GM19238 (cell line): ENCODE measurements at regions not wholly inside any gene's neighbourhood (a gene's known extent, or its start where the extent isn't known, plus 50 kb on each side); places are given as distances from the start of the nearest gene placed in this dataset.

Source experiments
- DNase-seq: peaks from one replicate; pipeline ENCODE4 v3.0.0; 2011; ENCODE audit warnings: low spot score; ENCODE audit not compliant: insufficient read length

DNA sequence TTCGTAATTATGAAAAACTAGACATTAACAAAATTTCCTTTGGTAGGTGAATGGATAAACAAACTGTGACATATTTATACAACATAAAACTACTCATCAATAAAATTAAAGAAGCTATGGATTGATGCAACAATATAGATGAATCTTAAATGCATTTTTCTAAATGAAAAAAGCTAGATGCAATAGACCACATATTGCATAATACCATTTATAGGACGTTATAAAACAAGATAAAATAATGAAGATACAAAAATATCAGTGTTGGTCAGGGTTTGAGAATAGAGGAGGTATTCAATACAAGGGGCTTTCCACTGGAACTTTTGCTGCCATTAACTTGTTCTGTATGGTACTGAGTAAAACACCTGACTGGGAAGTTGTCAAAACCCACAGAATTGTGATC lies 314.4 kb downstream of the GRB14 start:
- no peak for DNase-seq

DNA sequence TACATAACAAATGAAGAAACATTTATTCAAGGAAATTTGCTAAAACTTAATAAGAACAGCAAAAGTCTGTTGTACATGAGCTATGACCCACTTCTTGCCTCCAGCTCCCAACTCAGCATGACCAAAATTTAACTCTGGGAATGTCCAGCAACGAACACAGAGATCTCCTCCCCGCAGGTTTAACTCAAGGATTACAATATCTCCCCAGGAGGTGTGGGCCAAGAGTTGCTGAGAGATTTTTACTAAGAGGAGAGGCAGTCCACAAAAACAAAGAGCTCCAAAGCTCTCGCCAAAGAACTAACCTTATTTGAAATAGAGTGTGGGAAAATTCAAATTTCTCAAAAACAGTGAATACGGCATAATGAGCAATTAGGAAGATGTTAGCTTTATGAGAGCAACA lies 318.5 kb downstream of the GRB14 start:
- DNase-seq, result no peak

DNA sequence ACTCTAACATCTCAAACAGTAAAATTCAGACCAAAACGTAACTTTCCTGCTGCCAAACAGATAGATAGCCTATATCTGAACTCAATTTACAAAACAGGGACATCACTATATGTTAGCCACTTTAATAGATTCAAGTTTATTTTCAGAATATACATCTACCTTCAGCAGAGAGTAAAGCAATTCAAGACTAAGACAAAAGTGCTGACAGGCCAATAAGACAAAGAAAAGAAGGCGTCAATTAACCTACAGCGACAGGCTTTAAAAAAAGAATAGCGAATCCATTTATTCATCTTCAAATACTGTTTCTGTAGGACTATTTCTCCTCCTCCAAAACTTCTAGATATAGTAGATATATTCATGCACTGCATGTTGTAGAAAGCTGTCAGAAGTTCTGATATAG lies 333.0 kb downstream of the GRB14 start:
- DNase-seq, result no peak

DNA sequence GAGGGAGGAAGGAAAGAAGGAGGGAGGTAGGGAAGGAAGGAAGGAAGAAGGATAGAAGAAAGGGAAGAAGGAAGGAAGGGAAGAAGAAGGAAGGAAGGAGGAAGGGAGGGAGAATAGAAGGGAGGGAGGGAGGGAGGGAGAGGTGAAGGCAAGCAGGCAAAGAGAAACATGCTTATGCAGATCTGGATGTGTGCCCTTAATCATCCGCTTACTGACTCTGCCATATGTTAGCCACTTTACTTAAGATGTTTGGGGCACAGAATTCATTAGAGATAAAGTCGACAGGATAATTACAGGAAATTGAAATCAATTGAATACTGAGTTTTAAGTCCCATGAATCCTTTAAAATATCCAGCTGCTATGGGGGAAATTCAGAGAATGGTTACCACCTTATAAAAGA lies 334.2 kb downstream of the GRB14 start:
- no peak for DNase-seq

DNA sequence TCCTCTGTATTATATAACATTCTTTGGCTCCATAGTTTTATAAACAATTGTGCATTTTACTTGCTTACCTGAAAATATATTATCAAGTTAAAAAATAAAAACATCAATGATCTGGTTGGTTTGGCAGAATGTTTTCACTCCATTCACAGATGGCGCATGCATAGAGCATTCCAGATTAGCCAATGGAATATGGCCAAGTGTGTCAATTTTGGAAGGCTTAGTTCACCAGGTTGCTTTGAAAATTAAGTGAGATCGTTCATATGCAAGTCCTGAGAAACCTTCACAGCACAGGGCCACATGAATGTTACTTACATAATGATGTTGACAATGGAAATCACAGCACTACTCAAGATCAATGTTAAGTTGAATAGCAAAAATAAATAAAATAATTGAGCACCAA lies 335.7 kb downstream of the GRB14 start:
- no peak for DNase-seq

DNA sequence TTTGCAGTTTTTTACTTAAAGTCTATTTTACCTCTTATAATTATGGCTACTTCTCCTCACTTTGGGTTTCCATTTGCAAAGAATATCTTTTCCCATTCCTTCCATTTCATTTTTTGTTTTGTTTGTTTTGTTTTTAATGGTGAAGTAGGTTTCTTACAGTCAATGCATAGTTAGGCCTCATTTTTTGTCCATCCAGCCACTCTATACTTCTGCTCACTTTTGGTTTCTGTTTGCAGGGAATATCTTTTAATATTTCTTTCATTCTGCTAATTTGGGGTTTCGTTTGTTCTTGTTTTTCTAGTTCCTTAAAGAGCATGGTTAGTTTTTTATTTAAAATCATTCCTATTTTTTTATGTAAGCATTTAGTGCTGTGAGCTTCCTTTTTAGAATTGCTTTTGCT lies 339.4 kb downstream of the GRB14 start:
- DNase-seq, result no peak

DNA sequence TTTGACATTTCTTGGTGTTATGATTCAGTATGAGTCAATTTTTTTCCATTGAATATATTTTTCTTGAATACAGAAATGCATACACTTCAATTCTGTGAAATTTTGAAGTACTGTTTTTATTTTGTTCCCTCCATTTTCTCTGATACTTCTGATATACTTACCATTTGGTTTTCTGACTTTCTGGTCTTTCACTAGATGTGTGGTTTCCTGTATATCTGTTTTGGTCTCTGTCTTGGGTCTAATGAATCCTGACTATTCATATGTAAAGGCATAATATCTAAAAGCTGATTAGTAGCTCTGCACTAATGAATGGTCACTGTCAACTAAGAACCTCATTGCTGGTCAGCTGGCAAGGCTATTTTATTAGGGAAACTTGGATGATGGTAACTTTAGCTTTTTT lies 345.6 kb downstream of the GRB14 start:
- DNase-seq, result no peak

DNA sequence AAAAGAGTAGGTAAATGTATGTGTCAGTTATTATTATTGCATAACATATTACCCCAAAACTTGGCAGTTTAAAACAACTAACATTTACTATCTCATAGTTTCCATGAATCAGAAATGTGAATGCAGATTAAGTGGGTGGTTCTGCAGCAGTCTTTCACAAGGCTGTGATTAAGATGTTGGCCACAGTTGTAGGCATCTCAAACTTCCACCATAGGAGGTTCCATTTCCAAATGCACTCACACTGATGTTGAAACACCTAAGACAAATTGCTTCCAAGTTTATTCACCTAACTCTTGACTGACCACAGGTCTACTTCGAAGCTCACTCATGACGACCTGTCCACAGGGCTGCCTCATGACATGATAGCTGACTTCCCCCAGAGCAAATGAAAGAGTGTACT lies 360.8 kb downstream of the GRB14 start:
- no peak for DNase-seq

DNA sequence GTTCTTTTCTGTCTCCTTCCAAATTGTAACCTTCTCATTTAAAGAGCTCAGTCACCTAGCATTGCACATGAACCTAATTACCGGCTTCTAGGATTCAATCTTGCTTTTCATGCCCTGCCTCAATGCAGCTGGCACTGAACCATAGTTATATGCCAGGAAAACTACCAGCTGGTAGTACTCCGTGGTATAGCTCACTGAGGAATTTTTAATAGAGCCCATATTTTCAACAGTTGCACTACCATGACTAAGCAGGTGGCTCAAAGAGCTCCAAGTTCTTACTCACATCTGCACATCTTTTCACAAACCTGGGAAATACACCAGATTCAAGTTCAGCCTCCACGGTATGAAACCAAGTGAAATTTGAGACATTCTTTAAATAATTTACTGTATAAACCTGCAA lies 363.5 kb downstream of the GRB14 start:
- DNase-seq, result no peak

DNA sequence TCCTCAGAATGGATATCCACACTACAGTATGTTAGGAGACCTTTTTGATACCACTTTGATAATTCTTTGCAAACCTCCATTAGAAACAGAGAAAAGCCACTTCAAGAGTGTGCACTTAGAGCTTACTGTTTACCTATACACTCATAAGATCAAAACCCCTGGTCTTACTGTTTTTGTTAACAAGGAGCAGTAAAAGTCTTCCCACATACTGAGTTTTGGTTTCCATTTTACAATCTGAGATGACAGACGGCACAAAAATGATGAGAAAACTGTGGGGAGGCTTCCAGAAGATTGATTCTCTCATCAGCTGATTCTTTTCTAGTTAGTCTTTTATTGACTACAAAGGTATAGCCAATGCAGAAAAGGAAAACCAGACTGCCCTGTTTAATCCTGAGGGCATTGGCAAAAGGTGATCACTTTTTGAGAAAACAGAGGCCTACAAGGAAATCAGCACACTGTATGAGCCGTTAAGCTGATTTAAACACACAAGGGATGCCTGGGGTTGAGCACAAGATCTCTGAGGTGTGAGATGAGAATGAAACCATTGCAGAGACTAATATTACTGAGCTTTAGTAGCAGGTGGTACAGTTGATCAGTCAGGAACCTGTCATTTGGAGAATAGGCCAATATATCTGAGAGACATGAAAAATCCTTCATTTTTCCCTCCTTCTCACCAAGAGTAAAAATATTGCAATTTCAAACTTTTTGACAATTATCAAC lies 368.6 kb downstream of the GRB14 start:
- DNase-seq, result no peak

DNA sequence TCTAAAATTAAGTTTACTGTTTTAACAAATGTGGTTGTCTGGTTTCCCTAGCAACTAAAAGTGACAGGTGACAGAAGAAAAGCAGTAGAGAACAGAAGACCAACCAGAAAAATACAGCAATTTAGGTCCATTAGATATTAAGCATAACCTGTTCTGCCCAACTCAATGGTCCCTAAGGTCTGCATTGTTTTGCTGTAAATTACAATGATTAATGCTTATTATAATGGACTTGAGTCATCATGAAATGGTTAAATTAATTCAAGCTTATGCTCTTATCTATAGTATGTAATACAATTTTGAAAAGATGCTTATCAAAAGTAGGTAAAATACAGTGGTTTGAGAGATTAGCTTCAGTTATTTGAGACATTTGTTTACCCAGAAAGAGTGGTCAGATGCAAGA lies 378.0 kb downstream of the GRB14 start:
- DNase-seq, result no peak

DNA sequence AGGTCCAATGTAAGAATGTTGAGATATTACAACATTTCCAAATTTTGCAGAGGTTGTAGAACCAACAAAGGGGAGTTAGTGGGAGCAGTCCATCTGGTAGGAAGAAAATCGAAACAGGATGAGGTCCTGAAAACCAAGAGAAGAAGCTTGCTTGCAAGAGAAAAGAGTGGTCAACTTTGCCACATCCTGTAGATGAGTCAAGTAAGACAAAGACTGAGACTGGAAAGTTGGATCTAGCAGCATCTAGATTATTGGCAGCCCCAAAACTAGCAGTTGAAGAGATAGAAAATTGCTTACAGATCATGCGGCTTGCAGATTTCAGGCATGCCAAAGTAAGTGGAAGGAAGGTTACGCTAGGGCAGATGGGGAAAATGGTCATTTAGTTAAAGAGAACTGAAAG lies 378.9 kb downstream of the GRB14 start:
- no peak for DNase-seq

DNA sequence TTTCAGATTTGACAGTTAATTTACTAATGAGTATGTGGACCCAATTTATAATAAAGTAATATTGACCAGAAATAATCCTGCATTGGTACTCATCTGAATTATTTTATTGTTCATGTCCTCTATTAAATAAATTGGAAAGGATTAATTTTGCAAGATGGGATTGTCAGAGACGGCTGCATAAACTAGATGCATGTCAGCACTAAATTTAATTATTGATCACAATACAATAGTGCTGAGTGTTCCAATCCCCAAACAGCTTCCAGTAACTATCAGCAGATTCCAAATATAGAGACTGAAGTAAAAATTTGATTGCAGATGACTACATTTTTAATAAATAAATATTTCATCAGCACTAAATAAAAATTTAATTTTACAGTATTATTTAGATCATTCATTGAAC lies 387.2 kb downstream of the GRB14 start:
- DNase-seq, result no peak

DNA sequence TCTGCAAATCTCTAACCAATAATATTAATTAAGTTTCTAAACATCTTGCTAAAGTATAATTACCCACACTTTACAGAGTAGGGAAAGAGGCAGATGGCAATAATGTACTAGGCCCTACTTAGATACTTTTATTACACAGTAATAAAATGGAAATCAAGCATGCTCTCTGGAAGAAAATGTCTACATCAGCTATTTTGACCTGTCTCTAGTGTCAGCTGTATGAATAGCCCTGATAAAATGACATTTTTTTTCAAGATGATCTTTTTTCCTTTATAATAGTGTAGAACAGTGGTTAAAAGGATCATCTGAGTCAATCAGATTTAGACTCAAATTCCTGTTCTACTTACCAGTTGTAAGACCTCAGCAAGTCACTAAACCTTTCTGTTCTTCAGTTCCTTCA lies 397.3 kb downstream of the GRB14 start:
- DNase-seq, result no peak

DNA sequence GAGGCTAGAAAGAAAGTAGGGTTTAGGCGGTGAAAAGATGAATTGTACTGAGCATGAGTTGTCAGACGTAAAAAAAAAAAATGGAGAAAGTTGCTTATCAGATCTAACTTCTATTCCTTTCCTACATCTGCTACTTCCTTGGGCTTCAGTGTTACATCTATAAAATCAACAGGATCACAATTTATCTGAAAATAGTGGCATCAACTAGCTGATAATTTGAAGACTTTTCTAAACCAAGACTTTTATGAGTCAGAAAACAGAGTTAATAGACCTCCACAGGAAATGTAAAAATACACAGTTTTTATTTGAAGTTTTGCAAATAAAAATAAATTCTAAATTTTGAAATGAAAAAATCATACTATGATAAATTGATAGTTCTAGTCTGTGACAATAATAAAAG lies 399.8 kb downstream of the GRB14 start:
- no peak for DNase-seq

DNA sequence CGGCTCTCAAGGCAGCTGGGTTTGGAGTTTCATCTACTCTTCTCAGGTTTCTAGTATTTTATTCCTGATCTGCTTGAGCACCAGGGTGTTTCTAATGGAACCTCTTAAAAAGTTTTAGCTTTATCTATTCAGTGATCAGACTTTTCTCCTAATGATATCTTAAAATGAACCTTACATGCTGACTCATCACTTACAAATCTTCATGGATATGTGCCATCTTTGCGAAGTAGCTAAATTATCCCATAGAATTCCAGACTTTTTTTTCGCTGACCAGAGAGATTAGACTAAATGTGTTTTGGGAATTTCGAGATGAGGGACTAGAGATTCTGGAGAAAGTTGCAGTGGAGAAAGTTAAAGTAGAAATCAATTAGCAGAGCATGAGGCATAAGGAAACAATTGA lies 401.0 kb downstream of the GRB14 start:
- no peak for DNase-seq

DNA sequence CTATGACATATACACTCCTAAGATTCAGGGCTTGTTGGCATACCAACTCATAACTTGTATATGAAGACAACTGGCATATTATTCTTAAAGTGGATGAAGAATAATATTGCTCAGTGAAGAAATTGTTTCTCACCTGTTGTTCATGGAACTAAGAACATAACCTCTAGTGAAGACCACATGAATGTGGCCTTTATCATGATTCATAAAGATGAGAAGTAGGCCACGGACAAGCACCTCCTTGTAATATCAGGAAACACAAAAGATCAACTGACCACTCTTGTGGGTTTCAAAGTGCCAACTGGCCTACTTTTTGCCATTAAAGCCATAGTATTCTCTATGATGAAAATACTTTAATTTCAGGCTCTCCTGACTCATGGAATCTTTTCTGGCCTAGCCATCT lies 407.4 kb downstream of the GRB14 start:
- DNase-seq, result no peak

DNA sequence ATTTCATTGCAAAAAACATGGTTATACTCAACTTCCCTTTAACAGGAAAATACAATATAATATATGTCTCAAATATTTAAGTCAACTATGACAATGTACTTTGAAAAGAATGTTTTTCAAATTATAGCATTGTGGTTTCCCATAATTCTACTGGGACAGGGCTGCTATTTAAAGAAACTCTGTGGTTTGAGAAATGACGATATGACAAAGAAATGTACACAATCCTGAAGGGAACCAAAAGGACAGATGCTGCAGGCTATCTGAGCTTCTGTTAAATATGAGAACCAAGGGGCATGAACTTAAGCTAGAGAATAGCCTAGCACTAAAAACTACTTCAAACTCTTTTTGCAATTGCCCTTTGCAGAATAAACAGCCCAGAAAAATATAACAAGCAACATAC lies 415.9 kb downstream of the GRB14 start:
- no peak for DNase-seq

DNA sequence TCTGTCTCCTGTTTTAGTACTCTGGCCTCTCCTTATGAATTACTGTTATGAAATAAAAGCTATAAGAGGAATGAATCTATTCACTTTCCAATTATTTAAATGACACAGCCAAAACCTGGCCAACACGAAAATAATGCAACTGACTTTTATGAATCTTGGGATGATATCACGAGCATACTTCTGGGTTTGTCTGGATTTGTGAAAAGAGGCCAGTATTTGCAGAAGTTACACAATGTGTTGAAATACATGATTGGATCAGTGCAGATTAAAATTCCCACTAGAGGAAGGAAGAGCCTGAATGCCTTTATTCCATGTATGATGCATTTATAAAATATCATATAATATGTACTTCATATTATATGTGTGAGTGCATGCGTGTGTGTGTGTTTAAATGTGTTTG lies 418.2 kb downstream of the GRB14 start:
- no peak for DNase-seq

DNA sequence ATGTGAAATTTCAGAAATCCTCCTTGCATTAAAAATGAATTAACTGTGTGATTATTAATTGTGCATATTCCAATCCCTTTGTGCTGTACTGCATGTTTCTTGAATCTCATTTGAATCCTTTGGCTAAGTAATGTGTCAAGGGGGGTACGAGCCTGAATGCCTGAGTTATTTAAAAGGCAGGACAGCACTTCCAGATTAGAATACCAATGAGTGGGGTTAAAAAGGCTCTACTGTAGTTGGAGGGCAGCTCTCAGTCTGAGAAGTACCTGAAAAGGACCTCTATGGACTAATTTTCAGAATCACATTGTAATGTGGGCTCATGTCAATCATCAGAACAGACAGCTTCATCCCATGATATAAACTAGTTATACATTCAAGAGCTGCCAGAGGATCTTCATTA lies 423.0 kb downstream of the GRB14 start:
- DNase-seq, result no peak

DNA sequence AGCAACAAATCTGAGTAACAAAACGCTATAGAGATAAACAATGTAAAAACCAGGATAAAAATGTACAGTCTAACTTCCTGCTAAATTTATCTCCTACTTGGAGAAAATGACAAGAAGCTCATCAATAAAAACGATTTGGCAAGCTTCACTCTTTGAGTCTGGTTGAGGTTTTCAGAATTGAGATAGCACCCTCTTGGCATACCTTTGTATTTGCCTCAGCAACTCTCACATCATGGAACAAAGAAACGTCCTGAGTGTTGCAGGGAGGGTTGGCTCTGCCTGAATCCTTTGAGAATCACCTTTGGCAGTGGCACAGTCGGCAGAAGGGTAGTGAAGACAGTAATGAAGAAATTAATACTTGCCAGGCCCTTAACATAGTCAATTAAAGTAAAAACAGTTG lies 430.6 kb downstream of the GRB14 start:
- no peak for DNase-seq

DNA sequence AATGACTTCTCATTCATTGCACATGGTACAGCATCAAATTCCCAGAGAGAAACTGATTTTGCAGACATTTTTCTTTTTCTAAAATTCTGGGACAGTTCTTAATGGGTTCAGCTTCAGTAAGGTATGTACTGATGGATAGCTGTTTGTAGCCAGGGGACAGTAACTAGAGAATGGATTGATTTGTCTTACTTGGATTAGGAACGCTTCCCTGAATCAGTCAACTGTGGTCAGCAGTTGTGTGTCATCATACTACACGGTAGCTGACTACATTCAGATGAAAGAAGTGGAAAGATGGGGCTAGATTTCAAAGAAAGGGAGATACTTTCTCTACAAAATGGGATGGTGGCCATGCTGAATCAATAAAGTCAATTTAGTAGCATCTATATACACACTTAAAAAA lies 431.4 kb downstream of the GRB14 start:
- DNase-seq, result no peak

DNA sequence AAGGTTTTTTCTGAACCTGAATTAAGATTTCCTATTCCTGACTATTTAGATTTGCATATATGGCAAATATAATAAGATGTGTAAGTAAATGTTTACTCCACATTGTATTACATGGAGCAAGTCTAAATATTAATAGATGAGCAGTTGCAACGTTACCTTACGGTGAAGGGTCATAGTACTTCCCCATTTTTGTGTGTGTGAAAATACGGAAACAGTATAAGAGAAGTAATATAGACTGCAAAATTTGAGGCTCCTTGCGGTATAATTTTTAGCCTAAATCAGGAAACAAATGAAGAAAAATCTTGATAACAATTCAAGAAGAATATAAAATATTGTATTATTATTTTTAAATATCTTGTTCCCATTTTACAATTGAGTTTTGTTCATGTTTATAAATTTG lies 434.2 kb downstream of the GRB14 start:
- no peak for DNase-seq

DNA sequence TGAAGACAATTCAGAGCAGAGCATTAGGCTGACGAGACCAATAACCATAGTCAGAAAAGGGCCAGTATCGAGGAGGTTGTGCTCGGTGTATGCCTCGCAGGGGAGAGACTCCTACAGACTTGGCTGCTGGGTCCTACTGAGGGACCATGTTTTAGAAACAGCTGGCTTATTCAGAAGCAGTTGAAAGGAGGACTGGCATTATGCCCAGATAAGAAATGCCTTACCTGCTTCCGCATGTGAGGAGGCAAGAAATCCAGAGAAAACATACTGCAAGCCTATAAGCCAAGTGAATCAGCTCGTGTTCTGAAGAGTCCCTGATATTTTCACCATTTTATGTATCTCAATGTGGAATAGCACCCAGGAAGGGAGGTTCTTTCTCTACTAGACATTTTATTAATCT lies 434.7 kb downstream of the GRB14 start:
- no peak for DNase-seq
